HepG2 (cell line): ENCODE measurements at regions not wholly inside any gene's neighbourhood (a gene's known extent, or its start where the extent isn't known, plus 50 kb on each side); places are given as distances from the start of the nearest gene placed in this dataset.

Experiments used
- ATAC-seq: fragments of 200-7000 bp; cut with Tn5 transposase; 3 replicates; pipeline ENCODE4 v1.9.1; 2020; ENCODE audit warnings: mild to moderate bottlenecking, moderate library complexity
- BruUV-seq: library from RNA; stranded (reverse); fragments of 400-500 nt; replicated peaks from 2 replicates; lab custom pipeline; 2021; lab: Mats Ljungman, UMichigan
- CTCF ChIA-PET: fragments of 300-600 bp; formaldehyde crosslinking; extraction: SDS; loops from one replicate; lab custom pipeline; 2021; ENCODE audit warnings: low total read pairs, inconsistent platforms, low intra/inter-chr PET ratio; lab: Yijun Ruan, JAX
- POLR2A ChIA-PET: fragments of 350-600 bp; sonication (Branson Sonifier 250); formaldehyde crosslinking; loops from one replicate; lab custom pipeline; 2020; ENCODE audit warnings: antibody characterized with exemption, inconsistent platforms; lab: Yijun Ruan, JAX
- DNase-seq: peaks from one replicate; pipeline ENCODE4 v3.0.0-alpha.2; 2015; ENCODE audit warnings: low spot score
- FAIRE-seq: peaks from 3 replicates; lab custom pipeline; 2011; peaks lifted over from hg19 to GRCh38; lab: Jason Lieb, UNC
- H2AFZ ChIP-seq: one replicate; pipeline ENCODE4 v1.6.1; 2011; ENCODE audit warnings: low read length, inconsistent platforms
- H3K27ac ChIP-seq: fragments of 300-600 bp; 3 replicates; pipeline ENCODE4 v1.8.0; 2011; ENCODE audit warnings: mixed run types, mild to moderate bottlenecking, mixed read lengths, low read length, inconsistent platforms; ENCODE audit not compliant: insufficient read depth; ENCODE audit errors: extremely low read length
- H3K27me3 ChIP-seq, 2 experiments: fragments of 200-600 bp in 1 of 2; 2 replicates in 1 of 2; 3 replicates in 1 of 2; pipeline versions ENCODE4 v1.6.0 to v1.8.0; 2011; ENCODE audit warnings: low read length in 2 of 2, mild to moderate bottlenecking in 2 of 2, moderate library complexity in 2 of 2, inconsistent platforms in 1 of 2; ENCODE audit not compliant: insufficient read depth in 2 of 2, control insufficient read depth in 1 of 2
- H3K36me3 ChIP-seq, 2 experiments: fragments of 200-600 bp in 1 of 2; replicated peaks in 1 of 2; 2 replicates in 1 of 2; 3 replicates in 1 of 2; pipeline versions ENCODE4 v1.5.1 to v1.8.0; 2011; ENCODE audit warnings: low read length in 2 of 2, inconsistent platforms in 1 of 2; ENCODE audit not compliant: insufficient read depth in 2 of 2, control insufficient read depth in 1 of 2
- H3K4me1 ChIP-seq: 2 replicates; pipeline ENCODE4 v1.5.1; 2012; ENCODE audit warnings: low read length, inconsistent platforms; ENCODE audit not compliant: insufficient read depth
- H3K4me2 ChIP-seq: 2 replicates; pipeline ENCODE4 v1.6.0; 2011; ENCODE audit warnings: low read depth, low read length, inconsistent platforms
- H3K4me3 ChIP-seq, 3 experiments: fragments of 200-600 bp in 1 of 3; sonication (generic), shearing (Covaris generic) in 1 of 3; replicated peaks in 1 of 3; 2 replicates each; pipeline ENCODE4 v1.5.1; 2011 to 2016; ENCODE audit warnings: low read length in 3 of 3, inconsistent platforms in 2 of 3, low read depth in 2 of 3, mild to moderate bottlenecking in 2 of 3, control low read depth in 1 of 3, mixed read lengths in 1 of 3; ENCODE audit not compliant: insufficient read depth in 1 of 3
- H3K79me2 ChIP-seq: one replicate; pipeline ENCODE4 v1.6.1; 2011; ENCODE audit warnings: low read length, inconsistent platforms; ENCODE audit not compliant: insufficient read depth
- H3K9ac ChIP-seq: 2 replicates; pipeline ENCODE4 v1.6.0; 2011; ENCODE audit warnings: mild to moderate bottlenecking, low read depth, low read length, inconsistent platforms; ENCODE audit not compliant: insufficient read depth
- H3K9me3 ChIP-seq: 2 replicates; pipeline ENCODE4 v1.5.1; 2012; ENCODE audit warnings: mild to moderate bottlenecking, low read length
- H4K20me1 ChIP-seq: 2 replicates; pipeline ENCODE4 v1.6.0; 2011; ENCODE audit warnings: inconsistent platforms, mild to moderate bottlenecking, low read length, moderate library complexity; ENCODE audit not compliant: insufficient read depth
- ARHGAP35 ChIP-seq: sonication (generic); formaldehyde crosslinking; IDR thresholded peaks from 2 replicates; pipeline ENCODE4 v1.9.0; 2022; ENCODE audit warnings: mild to moderate bottlenecking, inconsistent platforms, moderate library complexity, missing genetic modification reagents, borderline replicate concordance
- CBFB ChIP-seq: sonication (generic); formaldehyde crosslinking; IDR thresholded peaks from 2 replicates; pipeline ENCODE4 v1.4.0; 2020; ENCODE audit warnings: missing genetic modification reagents
- GLI4 ChIP-seq: sonication (generic); formaldehyde crosslinking; IDR thresholded peaks from 2 replicates; pipeline ENCODE4 v1.5.1; 2020; ENCODE audit warnings: missing genetic modification reagents, mild to moderate bottlenecking, moderate library complexity, borderline replicate concordance
- IKZF1 ChIP-seq: fragments of 450-650 bp; IDR thresholded peaks from 2 replicates; pipeline ENCODE4 v1.7.1; 2016
- IRF2 ChIP-seq: IDR thresholded peaks from 2 replicates; pipeline ENCODE4 v1.6.1; 2018; ENCODE audit warnings: missing genetic modification reagents, missing compliant biosample characterization
- KDM4B ChIP-seq: sonication (generic); formaldehyde crosslinking; IDR thresholded peaks from 2 replicates; pipeline ENCODE4 v1.4.0; 2020; ENCODE audit warnings: missing genetic modification reagents
- SAP130 ChIP-seq: IDR thresholded peaks from 2 replicates; pipeline ENCODE4 v1.6.1; 2016; ENCODE audit warnings: low read depth
- ZBTB7B ChIP-seq: sonication (generic); formaldehyde crosslinking; IDR thresholded peaks from 2 replicates; pipeline ENCODE4 v1.4.0; 2020; ENCODE audit warnings: missing genetic modification reagents
- ZFP90 ChIP-seq: sonication (generic); formaldehyde crosslinking; IDR thresholded peaks from 2 replicates; pipeline ENCODE4 v1.8.0; 2022; ENCODE audit warnings: missing genetic modification reagents, mild to moderate bottlenecking, inconsistent platforms, borderline replicate concordance
- ZMYM2 ChIP-seq: sonication (generic); formaldehyde crosslinking; IDR thresholded peaks from 2 replicates; pipeline ENCODE4 v1.8.0; 2022; ENCODE audit warnings: mild to moderate bottlenecking, missing genetic modification reagents
- ZNF629 ChIP-seq: sonication (generic); formaldehyde crosslinking; conservative IDR thresholded peaks from 2 replicates; pipeline ENCODE4 v1.5.0; 2020; ENCODE audit warnings: missing genetic modification reagents
- WGBS: methylation state at CpG from one replicate; pipeline ENCODE4 v1.1.6; 2017; ENCODE audit warnings: low lambda C conversion rate; 5-methylcytosine and 5-hydroxymethylcytosine counted together
- in situ Hi-C: cut with HindIII; loops from 2 replicates; pipeline ENCODE4 v1.10.0; 2017; ENCODE audit warnings: low pct_unique_long_range_greater_than_20kb; ENCODE audit not compliant: extremely low pct_ligation_motif_present
- intact Hi-C: fragments of 100-400 bp; cut with micrococcal nuclease; formaldehyde crosslinking; loops from one replicate; pipeline ENCODE4 v1.10.0; 2022; ENCODE audit not compliant: unreplicated experiment
- TF ChIP-seq, protein P1 (sequence below): sonication (generic); IDR thresholded peaks from 2 replicates; pipeline ENCODE4 v1.6.1; 2016; ENCODE audit warnings: low read depth, borderline replicate concordance
- TF ChIP-seq, protein P2 (sequence below): sonication (generic); formaldehyde crosslinking; IDR thresholded peaks from 2 replicates; pipeline ENCODE4 v1.4.0; 2020; ENCODE audit warnings: missing genetic modification reagents
- TF ChIP-seq, protein P3 (sequence below): sonication (generic); formaldehyde crosslinking; IDR thresholded peaks from 2 replicates; pipeline ENCODE4 v1.8.0; 2022; ENCODE audit warnings: mild to moderate bottlenecking, missing genetic modification reagents; ENCODE audit not compliant: insufficient replicate concordance
- TF ChIP-seq, protein P4 (sequence below): conservative IDR thresholded peaks from 2 replicates; pipeline ENCODE4 v1.6.1; 2018; ENCODE audit warnings: missing genetic modification reagents
- TF ChIP-seq, protein P5 (sequence below): sonication (generic); formaldehyde crosslinking; IDR thresholded peaks from 2 replicates; pipeline ENCODE4 v1.4.0; 2020; ENCODE audit warnings: missing genetic modification reagents
- TF ChIP-seq, protein P6 (sequence below): sonication (generic); formaldehyde crosslinking; IDR thresholded peaks from 2 replicates; pipeline ENCODE4 v1.9.0; 2022; ENCODE audit warnings: low read depth, missing genetic modification reagents

DNA sequence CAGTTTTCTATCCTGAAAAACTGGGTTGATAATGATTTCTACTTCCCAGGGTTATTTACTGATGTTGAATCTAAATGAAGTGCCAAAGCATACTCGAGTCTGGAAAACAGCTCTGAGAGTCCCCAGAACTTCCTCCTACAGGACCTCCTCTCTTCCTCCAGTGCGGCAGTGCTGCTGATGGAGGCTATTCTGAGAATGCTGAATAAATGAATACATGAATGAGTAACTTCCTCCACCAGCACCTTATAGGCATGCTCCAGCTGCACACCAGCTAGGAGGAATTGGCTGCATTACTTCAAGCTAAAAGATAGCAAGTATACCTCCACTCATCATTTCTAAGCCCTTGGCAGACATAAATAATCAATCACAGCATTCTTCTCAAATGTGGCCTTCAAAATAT is 448.8 kb upstream of the CCDC196 start:
- H3K4me3 ChIP-seq = no peak overlapping the region
- H3K4me2 ChIP-seq = no peak overlapping the region
- no peak overlapping the region for H3K27ac ChIP-seq
- no peaks in the 10 kb centered on the region for H3K79me2 ChIP-seq
- ChIA-PET POLR2A (no interaction called here), CTCF (no interaction called here)
- H3K9me3 ChIP-seq = peaks cover 1% of the 10 kb centered on the region
- in situ Hi-C loops (no loop called here), intact Hi-C loops (no loop called here)
- no peaks in the 10 kb centered on the region for H3K4me1 ChIP-seq
- BruUV-seq = no TSS peak
- H2AFZ ChIP-seq = no peak overlapping the region
- 50% methylated on average over 2 of the region's 2 CpGs for WGBS
- H3K36me3 ChIP-seq = no peaks in the 10 kb centered on the region
- ATAC-seq = no peak
- no peaks in the 10 kb centered on the region for H3K27me3 ChIP-seq
- no peak overlapping the region for H3K9ac ChIP-seq
- no peak for DNase-seq
- FAIRE-seq = no peak
- H4K20me1 ChIP-seq = no peaks in the 10 kb centered on the region
- TF ChIP-seq ZFP90 (CRISPR knock-in tag) (no peak), CBFB (CRISPR knock-in tag) (no peak), GLI4 (CRISPR knock-in tag) (no peak), ZBTB7B (CRISPR knock-in tag) (no peak), ZMYM2 (CRISPR knock-in tag) (no peak), IKZF1 (no peak), ARHGAP35 (CRISPR knock-in tag) (no peak), SAP130 (no peak), ZNF629 (CRISPR knock-in tag) (no peak), IRF2 (CRISPR knock-in tag) (no peak), KDM4B (CRISPR knock-in tag) (no peak)
- TF ChIP-seq, protein P1, sequence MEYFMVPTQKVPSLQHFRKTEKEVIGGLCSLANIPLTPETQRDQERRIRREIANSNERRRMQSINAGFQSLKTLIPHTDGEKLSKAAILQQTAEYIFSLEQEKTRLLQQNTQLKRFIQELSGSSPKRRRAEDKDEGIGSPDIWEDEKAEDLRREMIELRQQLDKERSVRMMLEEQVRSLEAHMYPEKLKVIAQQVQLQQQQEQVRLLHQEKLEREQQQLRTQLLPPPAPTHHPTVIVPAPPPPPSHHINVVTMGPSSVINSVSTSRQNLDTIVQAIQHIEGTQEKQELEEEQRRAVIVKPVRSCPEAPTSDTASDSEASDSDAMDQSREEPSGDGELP = no peak
- TF ChIP-seq, protein P2, sequence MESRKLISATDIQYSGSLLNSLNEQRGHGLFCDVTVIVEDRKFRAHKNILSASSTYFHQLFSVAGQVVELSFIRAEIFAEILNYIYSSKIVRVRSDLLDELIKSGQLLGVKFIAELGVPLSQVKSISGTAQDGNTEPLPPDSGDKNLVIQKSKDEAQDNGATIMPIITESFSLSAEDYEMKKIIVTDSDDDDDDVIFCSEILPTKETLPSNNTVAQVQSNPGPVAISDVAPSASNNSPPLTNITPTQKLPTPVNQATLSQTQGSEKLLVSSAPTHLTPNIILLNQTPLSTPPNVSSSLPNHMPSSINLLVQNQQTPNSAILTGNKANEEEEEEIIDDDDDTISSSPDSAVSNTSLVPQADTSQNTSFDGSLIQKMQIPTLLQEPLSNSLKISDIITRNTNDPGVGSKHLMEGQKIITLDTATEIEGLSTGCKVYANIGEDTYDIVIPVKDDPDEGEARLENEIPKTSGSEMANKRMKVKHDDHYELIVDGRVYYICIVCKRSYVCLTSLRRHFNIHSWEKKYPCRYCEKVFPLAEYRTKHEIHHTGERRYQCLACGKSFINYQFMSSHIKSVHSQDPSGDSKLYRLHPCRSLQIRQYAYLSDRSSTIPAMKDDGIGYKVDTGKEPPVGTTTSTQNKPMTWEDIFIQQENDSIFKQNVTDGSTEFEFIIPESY (CRISPR knock-in tag) = no peak
- TF ChIP-seq, protein P3, sequence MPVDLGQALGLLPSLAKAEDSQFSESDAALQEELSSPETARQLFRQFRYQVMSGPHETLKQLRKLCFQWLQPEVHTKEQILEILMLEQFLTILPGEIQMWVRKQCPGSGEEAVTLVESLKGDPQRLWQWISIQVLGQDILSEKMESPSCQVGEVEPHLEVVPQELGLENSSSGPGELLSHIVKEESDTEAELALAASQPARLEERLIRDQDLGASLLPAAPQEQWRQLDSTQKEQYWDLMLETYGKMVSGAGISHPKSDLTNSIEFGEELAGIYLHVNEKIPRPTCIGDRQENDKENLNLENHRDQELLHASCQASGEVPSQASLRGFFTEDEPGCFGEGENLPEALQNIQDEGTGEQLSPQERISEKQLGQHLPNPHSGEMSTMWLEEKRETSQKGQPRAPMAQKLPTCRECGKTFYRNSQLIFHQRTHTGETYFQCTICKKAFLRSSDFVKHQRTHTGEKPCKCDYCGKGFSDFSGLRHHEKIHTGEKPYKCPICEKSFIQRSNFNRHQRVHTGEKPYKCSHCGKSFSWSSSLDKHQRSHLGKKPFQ (CRISPR knock-in tag) = no peak
- TF ChIP-seq, protein P4, sequence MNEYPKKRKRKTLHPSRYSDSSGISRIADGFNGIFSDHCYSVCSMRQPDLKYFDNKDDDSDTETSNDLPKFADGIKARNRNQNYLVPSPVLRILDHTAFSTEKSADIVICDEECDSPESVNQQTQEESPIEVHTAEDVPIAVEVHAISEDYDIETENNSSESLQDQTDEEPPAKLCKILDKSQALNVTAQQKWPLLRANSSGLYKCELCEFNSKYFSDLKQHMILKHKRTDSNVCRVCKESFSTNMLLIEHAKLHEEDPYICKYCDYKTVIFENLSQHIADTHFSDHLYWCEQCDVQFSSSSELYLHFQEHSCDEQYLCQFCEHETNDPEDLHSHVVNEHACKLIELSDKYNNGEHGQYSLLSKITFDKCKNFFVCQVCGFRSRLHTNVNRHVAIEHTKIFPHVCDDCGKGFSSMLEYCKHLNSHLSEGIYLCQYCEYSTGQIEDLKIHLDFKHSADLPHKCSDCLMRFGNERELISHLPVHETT = no peak
- TF ChIP-seq, protein P5, sequence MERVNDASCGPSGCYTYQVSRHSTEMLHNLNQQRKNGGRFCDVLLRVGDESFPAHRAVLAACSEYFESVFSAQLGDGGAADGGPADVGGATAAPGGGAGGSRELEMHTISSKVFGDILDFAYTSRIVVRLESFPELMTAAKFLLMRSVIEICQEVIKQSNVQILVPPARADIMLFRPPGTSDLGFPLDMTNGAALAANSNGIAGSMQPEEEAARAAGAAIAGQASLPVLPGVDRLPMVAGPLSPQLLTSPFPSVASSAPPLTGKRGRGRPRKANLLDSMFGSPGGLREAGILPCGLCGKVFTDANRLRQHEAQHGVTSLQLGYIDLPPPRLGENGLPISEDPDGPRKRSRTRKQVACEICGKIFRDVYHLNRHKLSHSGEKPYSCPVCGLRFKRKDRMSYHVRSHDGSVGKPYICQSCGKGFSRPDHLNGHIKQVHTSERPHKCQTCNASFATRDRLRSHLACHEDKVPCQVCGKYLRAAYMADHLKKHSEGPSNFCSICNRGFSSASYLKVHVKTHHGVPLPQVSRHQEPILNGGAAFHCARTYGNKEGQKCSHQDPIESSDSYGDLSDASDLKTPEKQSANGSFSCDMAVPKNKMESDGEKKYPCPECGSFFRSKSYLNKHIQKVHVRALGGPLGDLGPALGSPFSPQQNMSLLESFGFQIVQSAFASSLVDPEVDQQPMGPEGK (CRISPR knock-in tag) = no peak
- TF ChIP-seq, protein P6, sequence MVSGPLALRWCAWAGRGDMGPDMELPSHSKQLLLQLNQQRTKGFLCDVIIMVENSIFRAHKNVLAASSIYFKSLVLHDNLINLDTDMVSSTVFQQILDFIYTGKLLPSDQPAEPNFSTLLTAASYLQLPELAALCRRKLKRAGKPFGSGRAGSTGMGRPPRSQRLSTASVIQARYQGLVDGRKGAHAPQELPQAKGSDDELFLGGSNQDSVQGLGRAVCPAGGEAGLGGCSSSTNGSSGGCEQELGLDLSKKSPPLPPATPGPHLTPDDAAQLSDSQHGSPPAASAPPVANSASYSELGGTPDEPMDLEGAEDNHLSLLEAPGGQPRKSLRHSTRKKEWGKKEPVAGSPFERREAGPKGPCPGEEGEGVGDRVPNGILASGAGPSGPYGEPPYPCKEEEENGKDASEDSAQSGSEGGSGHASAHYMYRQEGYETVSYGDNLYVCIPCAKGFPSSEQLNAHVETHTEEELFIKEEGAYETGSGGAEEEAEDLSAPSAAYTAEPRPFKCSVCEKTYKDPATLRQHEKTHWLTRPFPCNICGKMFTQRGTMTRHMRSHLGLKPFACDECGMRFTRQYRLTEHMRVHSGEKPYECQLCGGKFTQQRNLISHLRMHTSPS (CRISPR knock-in tag) = no peak
